GM06990 (cell line): ENCODE measurements at regions not wholly inside any gene's neighbourhood (a gene's known extent, or its start where the extent isn't known, plus 50 kb on each side); places are given as distances from the start of the nearest gene placed in this dataset.

ENCODE experiments used
- DNase-seq: peaks from one replicate; pipeline ENCODE4 v3.0.0-alpha.2; 2011; ENCODE audit not compliant: insufficient read length; ENCODE audit errors: extremely low read depth
- H3K27me3 ChIP-seq: replicated peaks from 2 replicates; pipeline ENCODE4 v1.6.0; 2011; ENCODE audit warnings: low read length; ENCODE audit not compliant: control insufficient read depth, insufficient read depth
- H3K36me3 ChIP-seq: 2 replicates; pipeline ENCODE4 v1.5.1; 2011; ENCODE audit warnings: low read length; ENCODE audit not compliant: control insufficient read depth, insufficient read depth
- H3K4me3 ChIP-seq: replicated peaks from 2 replicates; pipeline ENCODE4 v1.5.1; 2011; ENCODE audit warnings: low read depth, mild to moderate bottlenecking, control low read depth, low read length
- CTCF ChIP-seq: IDR thresholded peaks from 2 replicates; pipeline ENCODE4 v1.5.1; 2011; ENCODE audit warnings: low read length, control low read depth, mild to moderate bottlenecking, inconsistent platforms; ENCODE audit not compliant: insufficient read depth, poor library complexity, severe bottlenecking

DNA sequence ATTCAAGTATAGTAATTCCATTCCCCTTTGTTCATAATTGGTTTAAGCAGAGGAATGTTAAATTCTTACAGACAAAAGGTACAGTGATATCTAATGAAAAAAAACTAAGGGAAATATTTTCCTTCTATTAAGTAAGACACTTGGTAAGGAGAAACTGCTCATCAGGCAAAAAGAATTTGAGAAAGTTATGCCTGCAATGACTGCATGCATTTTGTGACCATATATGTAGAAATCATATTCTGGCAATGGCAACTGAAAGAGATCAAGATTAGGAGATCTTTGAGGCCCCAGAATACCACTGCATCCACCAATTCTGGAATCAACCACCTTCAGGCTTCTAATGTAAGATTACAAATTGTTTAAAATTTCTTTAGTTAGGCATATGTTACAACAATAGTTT, 364.8 kb downstream of the PCDH10 start:
- no peak for DNase-seq
- H3K27me3 ChIP-seq = no peaks in the 10 kb centered on the region
- TF ChIP-seq CTCF = no peak

GRCh38 chr4:133498149-133498548, 349.1 kb downstream of the PCDH10 start:
- Histone ChIP-seq H3K36me3 (no peaks in the 10 kb centered on the region), H3K27me3 (no peaks in the 10 kb centered on the region), H3K4me3 (no peak overlapping the region)
- no peak for DNase-seq
- TF ChIP-seq CTCF = no peak

More for the DNA sequence above, 364.8 kb downstream of the PCDH10 start:
- no peak overlapping the region for H3K4me3 ChIP-seq
- H3K36me3 ChIP-seq = no peaks in the 10 kb centered on the region

GRCh38 chr4:133493776-133494175, 344.7 kb downstream of the PCDH10 start:
- DNase-seq = no peak
- H3K36me3 ChIP-seq = no peaks in the 10 kb centered on the region
- no peaks in the 10 kb centered on the region for H3K27me3 ChIP-seq
- H3K4me3 ChIP-seq = no peak overlapping the region
- TF ChIP-seq CTCF = no peak

GRCh38 chr4:133493241-133493640, 344.1 kb downstream of the PCDH10 start:
- H3K4me3 ChIP-seq = no peak overlapping the region
- H3K36me3 ChIP-seq = no peaks in the 10 kb centered on the region
- no peak for TF ChIP-seq CTCF
- DNase-seq = no peak
- H3K27me3 ChIP-seq = no peaks in the 10 kb centered on the region

GRCh38 chr4:133484287-133484686, 335.2 kb downstream of the PCDH10 start:
- no peak for DNase-seq
- TF ChIP-seq CTCF = no peak
- H3K4me3 ChIP-seq = no peak overlapping the region
- H3K36me3 ChIP-seq = no peaks in the 10 kb centered on the region
- H3K27me3 ChIP-seq = no peaks in the 10 kb centered on the region

DNA sequence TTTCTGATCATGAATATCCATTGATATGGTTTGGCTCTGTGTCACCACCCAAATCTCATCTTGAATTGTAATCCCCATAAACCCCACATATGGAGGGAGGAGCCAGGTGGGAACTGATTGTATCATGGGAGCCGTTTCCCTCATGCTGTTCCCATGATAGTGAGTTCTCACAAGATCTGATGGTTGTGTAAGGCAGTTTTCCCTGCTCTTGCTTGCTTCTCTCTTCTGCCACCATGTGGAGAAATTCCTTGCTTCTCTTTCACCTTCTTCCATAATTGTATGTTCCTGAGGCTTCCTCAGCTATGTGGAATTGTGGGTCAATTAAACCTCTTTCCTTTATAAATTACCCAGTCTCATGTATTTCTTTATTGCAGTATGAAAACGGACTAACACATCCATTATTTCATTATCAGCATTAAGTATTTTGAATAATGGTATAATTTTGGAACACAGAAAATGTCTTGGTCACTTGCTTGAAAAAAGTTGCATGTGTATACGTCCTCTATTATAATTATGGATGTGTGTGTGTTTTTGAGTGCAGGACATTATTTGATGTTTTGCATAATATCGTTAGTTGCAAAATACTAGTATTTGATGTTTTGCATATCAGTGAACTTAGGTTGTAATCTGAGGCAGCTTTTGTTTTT, 334.6 kb downstream of the PCDH10 start:
- no peaks in the 10 kb centered on the region for H3K36me3 ChIP-seq
- TF ChIP-seq CTCF = no peak
- DNase-seq = no peak
- H3K4me3 ChIP-seq = no peak overlapping the region
- H3K27me3 ChIP-seq = no peaks in the 10 kb centered on the region
